ENCODE measurements at regions not wholly inside any gene's neighbourhood (a gene's known extent, or its start where the extent isn't known, plus 50 kb on each side); places are given as distances from the start of the nearest gene placed in this dataset.

DNA sequence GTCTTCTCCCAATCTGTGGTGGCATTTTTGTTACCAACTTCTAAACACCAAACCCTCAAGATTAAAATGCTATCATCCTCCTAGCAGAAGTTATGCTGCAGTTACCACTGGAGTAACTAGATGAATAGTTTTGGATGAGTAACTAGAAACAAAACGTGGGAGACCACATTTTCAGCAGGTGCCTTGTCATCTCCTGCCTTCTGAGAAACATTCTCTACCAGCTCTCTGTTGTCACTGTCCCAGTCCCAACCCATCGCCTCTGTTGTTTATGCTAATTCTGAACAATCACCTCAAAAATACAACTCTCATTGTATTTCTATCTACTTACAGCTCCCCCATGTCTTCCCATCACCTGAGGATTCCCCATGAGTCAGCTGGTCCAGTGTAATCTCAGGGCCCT, 652.5 kb upstream of the ADAMTS16 start:
- no peak for TF ChIP-seq POLR2AphosphoS5 (IDR thresholded peaks at IDR 0.05; ENCODE audit: insufficient read depth in 1 of 2, low read depth in 1 of 2)
- TF ChIP-seq, protein P1, sequence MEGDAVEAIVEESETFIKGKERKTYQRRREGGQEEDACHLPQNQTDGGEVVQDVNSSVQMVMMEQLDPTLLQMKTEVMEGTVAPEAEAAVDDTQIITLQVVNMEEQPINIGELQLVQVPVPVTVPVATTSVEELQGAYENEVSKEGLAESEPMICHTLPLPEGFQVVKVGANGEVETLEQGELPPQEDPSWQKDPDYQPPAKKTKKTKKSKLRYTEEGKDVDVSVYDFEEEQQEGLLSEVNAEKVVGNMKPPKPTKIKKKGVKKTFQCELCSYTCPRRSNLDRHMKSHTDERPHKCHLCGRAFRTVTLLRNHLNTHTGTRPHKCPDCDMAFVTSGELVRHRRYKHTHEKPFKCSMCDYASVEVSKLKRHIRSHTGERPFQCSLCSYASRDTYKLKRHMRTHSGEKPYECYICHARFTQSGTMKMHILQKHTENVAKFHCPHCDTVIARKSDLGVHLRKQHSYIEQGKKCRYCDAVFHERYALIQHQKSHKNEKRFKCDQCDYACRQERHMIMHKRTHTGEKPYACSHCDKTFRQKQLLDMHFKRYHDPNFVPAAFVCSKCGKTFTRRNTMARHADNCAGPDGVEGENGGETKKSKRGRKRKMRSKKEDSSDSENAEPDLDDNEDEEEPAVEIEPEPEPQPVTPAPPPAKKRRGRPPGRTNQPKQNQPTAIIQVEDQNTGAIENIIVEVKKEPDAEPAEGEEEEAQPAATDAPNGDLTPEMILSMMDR (IDR thresholded peaks at IDR 0.05) = no peak
